ENCODE measurements at regions not wholly inside any gene's neighbourhood (a gene's known extent, or its start where the extent isn't known, plus 50 kb on each side); places are given as distances from the start of the nearest gene placed in this dataset.

DNA sequence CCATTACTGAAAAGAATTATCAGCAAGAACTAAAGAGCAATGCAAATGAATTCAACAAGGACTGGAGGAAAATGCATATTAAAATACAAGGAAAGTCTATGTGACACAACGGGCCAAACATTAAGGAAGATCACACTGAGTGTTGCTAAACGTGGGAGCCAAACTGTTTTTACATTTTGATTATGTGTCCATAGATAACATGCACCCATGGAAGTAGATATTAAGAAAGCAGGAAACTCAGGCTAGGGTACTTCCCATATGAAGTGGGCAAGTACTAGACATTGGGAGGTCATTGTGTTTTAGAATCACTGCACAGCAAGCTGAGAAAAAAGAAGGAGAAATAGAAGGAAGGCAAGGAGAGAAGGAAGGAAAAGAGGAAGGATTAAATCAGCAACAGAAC lies 161.8 kb downstream of the KCTD12 start:
- intact Hi-C loops (cut with DNase I): loop anchor here (5.0 kb wide), 1 partner anchor 78 kb away; no protein-coding TSS in a partner anchor
- DNase-seq (ENCODE audit: missing footprints): no peak
- no peak for ATAC-seq

DNA sequence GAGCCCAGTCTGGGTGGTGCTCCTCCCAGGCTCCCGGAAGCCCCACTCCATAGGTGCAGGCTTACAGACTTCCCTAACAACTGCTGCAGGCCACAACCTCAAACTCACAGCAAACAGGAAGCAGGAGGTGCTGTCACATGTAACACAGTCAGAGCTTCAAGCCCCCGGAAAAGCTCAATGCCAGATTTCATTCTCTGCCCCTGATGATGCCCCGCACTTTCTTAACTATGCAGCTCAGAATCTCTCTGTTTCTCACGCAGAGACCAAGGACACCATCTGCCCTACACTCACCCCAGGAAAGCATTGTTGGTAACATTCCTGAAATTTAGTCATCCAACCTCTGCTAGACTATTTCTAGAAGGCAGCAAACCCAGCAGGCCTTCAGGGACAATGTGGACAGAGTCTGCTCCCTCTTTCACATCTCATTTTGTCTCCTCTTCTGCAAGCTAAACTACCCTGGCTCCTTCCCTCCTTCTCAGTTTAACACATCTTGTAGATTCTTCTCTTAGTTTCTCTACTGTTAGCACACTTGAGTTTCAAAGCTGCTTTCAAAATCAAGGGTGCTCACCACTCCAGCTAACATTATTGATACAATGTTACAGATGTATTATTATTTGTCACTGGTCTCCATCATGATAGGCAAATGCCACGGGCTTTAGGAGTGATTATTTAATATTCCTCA lies 162.5 kb downstream of the KCTD12 start:
- intact Hi-C loops (cut with DNase I): loop anchor here (5.0 kb wide), 1 partner anchor 79 kb away; no protein-coding TSS in a partner anchor
- ATAC-seq: peak; percentile 65

DNA sequence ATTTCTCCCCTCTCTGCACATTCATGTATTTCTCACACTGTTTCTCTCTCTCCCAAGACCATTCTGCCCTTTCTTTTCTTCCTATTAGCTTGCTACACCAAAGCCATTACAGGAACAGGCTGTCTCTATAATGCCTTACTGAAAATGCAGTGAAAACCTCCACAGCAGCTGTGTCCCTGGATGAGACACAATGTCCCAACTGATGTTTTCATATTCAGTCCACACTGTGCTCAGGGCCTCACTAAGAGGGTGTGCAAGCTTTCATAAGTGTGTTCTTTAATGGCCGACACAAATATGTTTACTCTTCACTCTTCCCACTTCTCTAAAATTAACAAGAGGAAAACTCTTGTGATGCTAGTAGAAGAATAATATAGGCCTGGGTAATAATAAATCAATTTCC lies 163.4 kb downstream of the KCTD12 start:
- intact Hi-C loops (cut with DNase I): loop anchor here (5.0 kb wide), 1 partner anchor 80 kb away; no protein-coding TSS in a partner anchor
- DNase-seq (ENCODE audit: missing footprints): no peak
- no peak for ATAC-seq

More for the DNA sequence above, 162.5 kb downstream of the KCTD12 start:
- DNase-seq (ENCODE audit: missing footprints): no peak

DNA sequence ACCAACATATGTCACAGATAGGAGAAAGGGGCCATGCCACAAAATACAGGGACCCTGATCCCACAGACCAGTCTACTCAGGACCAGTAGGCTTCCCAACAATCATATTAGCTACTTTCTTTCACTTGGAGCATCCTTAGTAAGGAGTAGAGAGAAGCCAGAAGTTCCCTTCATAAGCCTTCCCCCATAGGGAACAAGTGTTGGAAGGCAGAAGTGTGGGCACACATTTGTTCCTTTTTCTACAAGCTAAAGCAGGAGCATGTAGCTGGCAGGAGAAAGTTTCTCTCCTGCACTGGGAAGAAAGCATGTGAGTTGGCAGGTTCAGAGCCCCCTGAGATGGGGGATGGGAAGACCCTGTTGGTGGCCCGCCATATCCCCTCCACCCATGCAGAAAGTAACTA lies 165.4 kb downstream of the KCTD12 start:
- DNase-seq (ENCODE audit: missing footprints): no peak
- intact Hi-C loops (cut with DNase I): loop anchor here (5.0 kb wide), 1 partner anchor 81 kb away; no protein-coding TSS in a partner anchor
- ATAC-seq: no peak

DNA sequence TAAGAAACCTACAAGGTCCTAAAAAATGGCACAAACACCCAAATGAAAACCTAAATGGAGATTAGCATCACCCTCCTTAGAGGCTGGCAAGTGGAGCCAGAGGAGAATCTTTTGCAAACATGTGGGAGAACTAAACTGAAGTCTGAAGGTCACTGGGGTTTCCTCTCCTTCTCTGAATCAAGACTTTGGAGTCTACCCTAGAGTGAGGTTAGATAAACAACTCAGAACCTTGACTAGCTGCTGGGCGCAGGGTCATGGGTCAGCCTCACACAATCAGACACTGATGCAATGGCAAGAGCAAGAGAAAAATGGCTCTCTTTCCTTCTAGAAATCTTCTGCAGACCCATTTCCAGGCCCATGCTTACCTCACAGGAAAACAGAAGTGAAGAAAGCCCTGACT lies 165.8 kb downstream of the KCTD12 start:
- intact Hi-C loops (cut with DNase I): loop anchor here (5.0 kb wide), 1 partner anchor 82 kb away; no protein-coding TSS in a partner anchor
- no peak for DNase-seq (ENCODE audit: missing footprints)
- no peak for ATAC-seq

DNA sequence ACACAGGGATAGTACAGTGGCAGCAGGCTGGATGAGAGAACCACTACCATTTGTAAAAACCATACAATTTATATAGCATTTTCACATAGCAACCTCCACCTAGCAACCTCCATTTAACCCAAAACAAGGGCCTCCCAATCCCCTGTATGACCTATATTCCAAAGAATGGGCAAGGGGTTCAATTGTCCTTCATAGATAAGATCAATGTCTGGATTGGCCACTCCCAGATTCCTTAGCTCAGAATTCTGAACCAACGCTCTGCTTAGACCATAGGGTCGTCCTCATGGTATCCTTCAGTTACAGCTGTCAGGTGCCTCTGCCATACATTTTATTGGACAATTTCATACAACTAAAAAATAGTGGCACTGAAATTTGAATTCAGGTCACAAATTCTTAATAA lies 166.2 kb downstream of the KCTD12 start:
- ATAC-seq (no peak), DNase-seq (ENCODE audit: missing footprints) (no peak)
- intact Hi-C loops (cut with DNase I): loop anchor here (5.0 to 10.0 kb wide), 2 partner anchors 82 to 105 kb away; no protein-coding TSS in a partner anchor

DNA sequence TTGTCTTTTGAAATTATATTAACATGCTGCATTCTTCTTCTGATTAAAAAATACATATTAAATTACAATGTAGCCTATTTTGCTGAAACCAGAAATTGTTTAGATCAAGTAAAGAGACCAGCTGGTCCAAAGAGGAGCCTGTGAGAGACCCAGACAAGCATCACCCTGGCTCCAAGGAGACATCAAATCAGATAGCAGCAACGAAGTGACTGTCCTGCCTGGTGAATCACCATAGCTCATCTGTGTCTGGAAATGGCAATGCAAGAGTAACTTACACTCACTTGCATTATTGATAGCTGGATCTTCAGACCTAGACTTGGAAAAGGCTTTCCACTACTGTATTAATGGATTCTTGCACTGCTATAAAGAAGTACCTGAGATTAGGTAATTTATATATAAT lies 169.1 kb downstream of the KCTD12 start:
- intact Hi-C loops (cut with DNase I): loop anchor here (10.0 kb wide), 1 partner anchor 108 kb away; no protein-coding TSS in a partner anchor
- ATAC-seq (no peak), DNase-seq (ENCODE audit: missing footprints) (no peak)

DNA sequence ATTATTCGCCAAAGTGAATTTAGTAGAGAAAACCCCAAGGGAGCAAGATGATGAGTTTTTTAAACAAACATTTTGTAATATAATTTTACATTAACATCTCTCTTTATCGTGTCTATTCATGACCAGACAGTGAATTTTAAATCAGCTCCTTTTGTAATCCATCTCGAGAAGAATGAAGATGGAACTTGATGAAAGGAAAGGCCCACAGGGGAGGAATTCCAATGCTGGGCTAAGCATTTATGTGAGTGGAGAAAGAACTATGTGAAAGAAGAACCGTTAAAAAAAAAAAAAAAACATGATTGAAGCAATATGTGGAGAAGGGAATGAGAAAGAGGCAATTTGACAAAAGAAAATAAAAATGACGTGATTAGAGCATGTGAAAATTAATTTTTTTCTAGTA lies 170.6 kb downstream of the KCTD12 start:
- ATAC-seq: no peak
- intact Hi-C loops (cut with DNase I): loop anchor here (10.0 kb wide), 1 partner anchor 109 kb away; no protein-coding TSS in a partner anchor
- DNase-seq (ENCODE audit: missing footprints): no peak

DNA sequence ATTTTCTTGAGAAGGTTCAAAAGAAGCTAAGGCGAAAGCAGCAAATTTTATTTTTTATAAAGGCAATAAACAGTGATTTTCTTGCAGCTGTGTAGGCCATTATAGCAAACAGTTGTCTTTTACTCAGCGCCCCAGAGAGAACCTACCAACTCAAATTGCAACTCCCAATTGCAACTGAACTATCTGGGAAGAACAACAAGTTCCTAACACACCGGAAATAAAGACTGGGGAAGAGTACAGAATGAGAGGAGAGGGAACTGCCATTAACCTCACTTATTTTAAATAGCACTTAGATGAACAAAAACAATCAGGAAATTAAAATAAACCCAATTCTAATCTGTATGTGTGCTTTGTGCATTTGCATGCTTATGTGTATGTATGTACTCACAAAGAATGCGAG lies 171.1 kb downstream of the KCTD12 start:
- ATAC-seq: peak; percentile 41
- intact Hi-C loops (cut with DNase I): loop anchor here (10.0 kb wide), 1 partner anchor 110 kb away; no protein-coding TSS in a partner anchor

DNA sequence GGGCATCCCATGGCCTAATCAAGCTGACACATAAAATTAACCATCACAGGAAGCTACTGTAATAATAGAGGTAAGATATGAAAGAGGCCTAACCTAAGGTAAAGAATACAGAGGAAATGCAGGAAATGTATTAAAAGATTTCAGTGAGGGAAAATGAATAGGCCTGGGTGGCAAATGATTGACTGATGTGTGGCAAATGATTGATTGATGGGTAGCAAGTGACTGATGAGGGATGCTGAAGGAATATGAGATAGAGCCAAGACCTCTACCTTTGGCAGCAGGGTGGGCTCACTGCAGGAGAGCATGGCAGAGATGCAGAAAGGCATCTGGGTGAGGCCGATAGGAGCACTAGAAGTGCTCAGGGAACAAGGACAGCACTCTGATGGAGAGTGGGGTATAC lies 172.9 kb downstream of the KCTD12 start:
- intact Hi-C loops (cut with DNase I): loop anchor here (10.0 kb wide), 1 partner anchor 112 kb away; no protein-coding TSS in a partner anchor
- ATAC-seq (no peak), DNase-seq (ENCODE audit: missing footprints) (no peak)

More for the DNA sequence above, 171.1 kb downstream of the KCTD12 start:
- no peak for DNase-seq (ENCODE audit: missing footprints)

DNA sequence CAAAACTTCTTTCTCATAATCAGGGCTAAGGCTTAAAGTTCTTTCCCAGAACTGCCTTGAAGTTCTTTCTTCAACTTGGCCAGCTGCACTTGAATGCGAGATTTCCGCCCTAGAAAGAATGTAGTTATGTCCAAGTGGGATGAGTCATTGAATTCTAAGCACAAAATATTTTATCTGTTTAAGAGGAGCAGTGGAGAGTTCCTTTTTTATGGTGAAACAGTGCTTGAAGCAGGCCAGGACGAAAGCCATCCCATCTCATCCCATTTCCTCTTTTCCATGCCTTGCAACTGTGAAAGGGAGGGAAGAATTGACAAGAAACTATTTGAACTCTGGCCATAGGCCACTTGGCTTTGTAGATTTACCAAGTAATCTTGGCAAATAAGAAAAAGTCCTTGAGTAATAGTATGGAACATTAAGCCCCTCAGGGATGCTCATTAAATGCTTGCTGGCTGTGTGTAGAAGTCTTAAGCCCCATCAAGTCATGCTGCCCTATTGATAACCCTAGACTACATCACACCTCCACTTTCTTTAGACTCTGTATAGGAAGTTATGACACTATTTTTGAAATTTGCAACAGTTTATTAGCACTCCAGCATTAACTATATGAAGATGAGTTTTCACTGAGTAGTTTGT lies 174.5 kb downstream of the KCTD12 start:
- peak; percentile 95 for ATAC-seq
- no peak for DNase-seq (ENCODE audit: missing footprints)
- intact Hi-C loops (cut with DNase I): loop anchor here (10.0 kb wide), 1 partner anchor 113 kb away; no protein-coding TSS in a partner anchor

DNA sequence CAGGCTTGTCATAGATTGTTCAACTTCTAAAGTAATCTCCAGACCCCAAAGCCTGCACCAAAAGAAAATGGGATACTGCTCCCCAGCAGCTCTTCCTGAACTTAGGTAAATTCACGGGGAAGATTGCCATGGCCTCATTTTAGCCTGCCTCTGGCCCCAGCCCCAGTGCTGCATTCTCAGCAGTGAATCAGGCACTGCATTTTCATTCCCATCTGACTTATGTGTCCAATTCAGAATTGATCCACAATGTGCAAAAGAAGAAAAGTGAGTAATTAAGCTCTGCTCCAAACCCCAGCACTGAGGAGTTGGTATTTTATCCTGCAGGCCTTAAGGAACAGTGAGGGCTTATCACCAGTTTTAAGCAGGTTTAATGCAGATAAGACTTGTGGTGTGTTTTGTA lies 176.4 kb downstream of the KCTD12 start:
- ATAC-seq: no peak
- DNase-seq (ENCODE audit: missing footprints): no peak
- intact Hi-C loops (cut with DNase I): loop anchor here (10.0 kb wide), 1 partner anchor 115 kb away; no protein-coding TSS in a partner anchor

DNA sequence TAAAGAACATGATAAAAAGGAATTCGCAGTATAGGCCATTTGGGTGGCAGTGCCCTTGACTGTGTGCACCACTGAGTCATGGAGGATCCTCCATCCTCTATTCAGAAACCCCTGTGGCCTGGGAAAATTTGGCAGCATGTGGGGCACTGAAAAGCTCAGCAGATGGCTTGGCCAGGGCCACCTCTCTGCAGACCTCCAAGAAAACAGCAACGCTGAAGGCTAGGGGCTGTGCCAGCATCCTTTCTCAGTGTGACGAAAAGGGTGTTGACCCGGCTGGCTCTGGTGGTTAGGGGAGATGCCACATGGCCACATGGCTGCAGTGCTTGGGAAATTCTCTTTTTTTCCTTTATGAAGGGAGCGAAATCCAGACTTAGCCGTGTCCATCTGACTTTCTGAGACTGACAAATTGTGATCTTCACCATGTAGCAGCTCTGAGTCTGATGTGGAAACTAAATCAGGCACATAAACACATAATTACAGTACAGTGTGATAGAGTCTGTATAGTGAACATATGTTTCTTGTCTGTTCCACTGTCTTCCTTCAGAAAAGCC lies 178.0 kb downstream of the KCTD12 start:
- no peak for DNase-seq (ENCODE audit: missing footprints)
- intact Hi-C loops (cut with DNase I): no loop called here
- peak; percentile 29 for ATAC-seq

DNA sequence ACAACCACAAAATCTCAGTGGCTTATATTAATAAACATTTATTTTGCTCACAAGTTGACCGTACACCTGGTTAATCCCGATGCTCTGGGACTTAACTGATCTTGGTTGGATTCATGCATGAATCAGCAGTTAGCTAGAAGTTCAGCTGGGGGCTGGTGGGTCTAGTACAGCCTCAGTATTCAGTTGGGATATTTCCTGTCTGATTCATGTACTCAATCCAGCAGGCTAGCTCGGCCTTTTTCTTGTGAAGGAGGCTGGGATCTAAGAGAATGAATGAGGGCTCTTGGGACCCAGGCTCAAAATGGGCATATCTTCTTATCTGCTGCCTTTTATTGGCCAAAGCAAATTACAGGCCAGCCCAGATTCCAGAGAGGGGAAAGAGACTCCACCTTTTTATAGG lies 178.8 kb downstream of the KCTD12 start:
- intact Hi-C loops (cut with DNase I): no loop called here
- no peak for DNase-seq (ENCODE audit: missing footprints)
- ATAC-seq: no peak

DNA sequence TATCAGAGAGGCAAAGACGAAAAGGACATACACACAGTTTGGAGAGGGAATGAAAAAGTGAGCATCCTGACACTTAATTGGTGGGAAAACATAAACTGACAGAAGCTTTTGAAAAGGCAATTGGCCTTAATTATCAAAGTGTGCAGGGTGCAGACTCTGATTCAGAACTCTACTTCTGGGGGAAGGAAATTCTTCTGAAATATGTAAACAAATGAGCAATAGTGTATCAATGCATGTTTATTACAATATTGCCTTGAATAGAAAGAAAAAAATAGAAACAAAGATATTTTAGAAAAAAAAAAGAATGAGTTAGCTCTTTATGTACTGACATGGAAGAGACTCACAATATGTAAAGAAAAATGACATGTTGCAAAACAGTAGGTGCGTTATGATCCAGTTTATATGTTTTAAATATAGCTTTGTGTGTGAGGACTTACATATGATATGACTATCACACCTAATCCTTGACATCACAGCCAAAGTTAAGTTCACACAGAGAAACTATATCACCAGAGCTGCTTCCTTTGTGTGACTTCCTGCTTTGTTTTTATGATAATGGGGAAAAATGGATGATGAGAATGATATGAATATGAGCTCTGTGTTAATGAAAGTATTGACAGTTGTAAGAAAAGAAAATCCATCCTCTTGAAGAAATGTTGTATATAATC lies 182.4 kb downstream of the KCTD12 start:
- ATAC-seq (no peak), DNase-seq (ENCODE audit: missing footprints) (no peak)
- intact Hi-C loops (cut with DNase I): no loop called here

DNA sequence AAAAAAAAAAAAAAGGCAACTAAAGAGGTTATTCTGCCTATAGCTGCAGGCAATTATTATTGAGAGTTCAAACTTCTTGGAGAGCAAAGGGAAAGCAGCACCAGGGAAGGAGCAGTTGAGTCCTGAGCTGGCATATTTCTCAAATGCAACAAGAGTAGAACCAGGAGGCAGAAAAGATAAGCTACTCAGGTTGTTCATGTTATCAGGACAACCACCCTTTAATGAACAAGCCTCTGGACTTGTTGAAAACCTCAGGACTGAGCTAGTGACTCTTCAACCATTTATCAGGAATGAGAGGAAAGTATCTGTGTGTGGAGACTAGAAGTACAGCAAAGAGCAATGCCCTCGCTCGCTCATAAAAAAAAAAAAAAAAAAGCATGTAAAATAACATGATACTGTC lies 183.0 kb downstream of the KCTD12 start:
- no peak for ATAC-seq
- no peak for DNase-seq (ENCODE audit: missing footprints)
- intact Hi-C loops (cut with DNase I): no loop called here

DNA sequence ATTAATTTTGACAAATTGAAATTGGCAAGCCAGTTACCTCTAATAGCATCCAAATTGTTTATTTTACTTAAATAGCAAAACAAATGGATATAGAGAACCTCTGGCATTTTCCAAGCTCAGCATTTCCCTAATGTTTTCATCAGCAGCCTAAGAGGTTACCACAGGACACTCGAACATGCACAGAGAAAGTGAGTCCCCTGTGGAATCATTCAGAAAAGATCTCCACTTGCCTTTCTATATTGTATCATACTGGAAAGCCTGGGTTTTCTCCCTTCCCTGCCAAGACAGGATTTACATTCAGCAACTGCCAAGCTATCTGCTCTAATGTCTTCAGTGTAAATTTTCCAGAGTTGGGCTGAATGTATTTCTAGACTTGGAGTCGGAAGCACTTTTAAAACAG lies 188.9 kb downstream of the KCTD12 start:
- DNase-seq (ENCODE audit: missing footprints) (no peak), ATAC-seq (no peak)
- intact Hi-C loops (cut with DNase I): no loop called here

DNA sequence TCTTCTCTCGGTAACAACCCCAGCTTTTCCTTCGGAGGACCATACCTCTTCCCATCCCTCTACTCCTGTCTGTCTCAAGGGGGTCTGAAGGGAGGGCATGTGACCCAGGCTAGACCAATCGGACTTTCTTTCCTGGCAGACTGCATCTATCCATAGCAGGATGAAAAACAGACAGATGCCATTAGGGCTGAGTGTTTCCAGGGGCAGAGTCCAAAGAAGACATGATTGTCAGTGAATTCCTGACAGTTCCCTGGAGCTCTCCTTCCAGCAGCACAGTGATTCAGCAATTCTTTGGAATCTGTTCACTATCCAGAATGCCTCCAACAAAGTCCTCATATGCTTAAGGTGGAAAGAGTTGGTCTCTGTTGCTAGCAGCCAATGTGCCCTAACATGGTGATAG lies 189.8 kb downstream of the KCTD12 start:
- DNase-seq (ENCODE audit: missing footprints): no peak
- no peak for ATAC-seq
- intact Hi-C loops (cut with DNase I): no loop called here

DNA sequence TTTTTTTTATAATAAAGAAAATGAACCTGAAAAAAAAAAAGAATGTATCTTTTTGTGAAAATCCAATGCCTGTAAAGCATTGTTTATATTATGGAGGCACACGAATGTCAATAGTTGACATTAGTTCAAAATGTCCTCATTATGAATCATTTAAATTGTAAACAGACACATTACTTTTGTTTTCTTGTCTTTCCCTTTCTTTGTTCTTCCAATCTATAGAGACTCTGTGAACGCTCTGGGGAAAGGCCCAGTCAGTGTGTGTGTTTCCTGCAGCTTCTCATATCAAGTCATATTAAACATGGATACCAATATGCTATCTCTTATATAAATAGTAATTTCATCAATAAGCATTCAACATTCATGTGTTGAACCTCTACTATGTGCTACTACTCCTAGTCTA lies 193.1 kb downstream of the KCTD12 start:
- intact Hi-C loops (cut with DNase I): no loop called here
- DNase-seq (ENCODE audit: missing footprints) (no peak), ATAC-seq (no peak)

All from Right ventricle myocardium inferior (tissue), 1 donor.